ENCODE measurements at regions not wholly inside any gene's neighbourhood (a gene's known extent, or its start where the extent isn't known, plus 50 kb on each side); places are given as distances from the start of the nearest gene placed in this dataset.

- TF ChIP-seq ZBTB33 (IDR thresholded peaks at IDR 0.05; ENCODE audit: extremely low read depth, insufficient replicate concordance, low read length) = no peak
- TF ChIP-seq ELF1 (IDR thresholded peaks at IDR 0.05; ENCODE audit: borderline replicate concordance, low read depth) = no peak
- TF ChIP-seq, protein P1, sequence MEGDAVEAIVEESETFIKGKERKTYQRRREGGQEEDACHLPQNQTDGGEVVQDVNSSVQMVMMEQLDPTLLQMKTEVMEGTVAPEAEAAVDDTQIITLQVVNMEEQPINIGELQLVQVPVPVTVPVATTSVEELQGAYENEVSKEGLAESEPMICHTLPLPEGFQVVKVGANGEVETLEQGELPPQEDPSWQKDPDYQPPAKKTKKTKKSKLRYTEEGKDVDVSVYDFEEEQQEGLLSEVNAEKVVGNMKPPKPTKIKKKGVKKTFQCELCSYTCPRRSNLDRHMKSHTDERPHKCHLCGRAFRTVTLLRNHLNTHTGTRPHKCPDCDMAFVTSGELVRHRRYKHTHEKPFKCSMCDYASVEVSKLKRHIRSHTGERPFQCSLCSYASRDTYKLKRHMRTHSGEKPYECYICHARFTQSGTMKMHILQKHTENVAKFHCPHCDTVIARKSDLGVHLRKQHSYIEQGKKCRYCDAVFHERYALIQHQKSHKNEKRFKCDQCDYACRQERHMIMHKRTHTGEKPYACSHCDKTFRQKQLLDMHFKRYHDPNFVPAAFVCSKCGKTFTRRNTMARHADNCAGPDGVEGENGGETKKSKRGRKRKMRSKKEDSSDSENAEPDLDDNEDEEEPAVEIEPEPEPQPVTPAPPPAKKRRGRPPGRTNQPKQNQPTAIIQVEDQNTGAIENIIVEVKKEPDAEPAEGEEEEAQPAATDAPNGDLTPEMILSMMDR (IDR thresholded peaks at IDR 0.05 in 2 of 3, conservative IDR thresholded peaks at IDR 0.05 in 1 of 3; ENCODE audit: borderline replicate concordance in 1 of 3, insufficient read depth in 1 of 3, low read depth in 2 of 3, low read length in 2 of 3) = no peak
- TF ChIP-seq CEBPB (IDR thresholded peaks at IDR 0.05; ENCODE audit: low read depth) = no peak
- TF ChIP-seq EZH2phosphoT487 (IDR thresholded peaks at IDR 0.05; ENCODE audit: borderline replicate concordance) = no peak
- no peak for TF ChIP-seq SIN3A (IDR thresholded peaks at IDR 0.05; ENCODE audit: low read depth)
- no peak for TF ChIP-seq SRF (IDR thresholded peaks at IDR 0.05; ENCODE audit: low read depth)
- TF ChIP-seq, protein P2, sequence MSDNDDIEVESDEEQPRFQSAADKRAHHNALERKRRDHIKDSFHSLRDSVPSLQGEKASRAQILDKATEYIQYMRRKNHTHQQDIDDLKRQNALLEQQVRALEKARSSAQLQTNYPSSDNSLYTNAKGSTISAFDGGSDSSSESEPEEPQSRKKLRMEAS (IDR thresholded peaks at IDR 0.05) = no peak
- TF ChIP-seq SP1 (IDR thresholded peaks at IDR 0.05; ENCODE audit: low read depth) = no peak
These were observed 56.2 kb upstream of the ZMIZ1 start (continued) for GRCh38 chr10:79012567-79012966.

- no peak overlapping the region for H2AFZ ChIP-seq (ENCODE audit: low read depth, low read length, poor library complexity, severe bottlenecking)
- intact Hi-C loops (cut with micrococcal nuclease) = no loop called here
- no peaks in the 10 kb centered on the region; a peak in 1 of 4 replicates for H3K9me3 ChIP-seq (ENCODE audit: control insufficient read depth in 1 of 2, insufficient read depth in 1 of 2, low read depth in 1 of 2, low read length in 2 of 2)
- no peak overlapping the region for H3K4me2 ChIP-seq (ENCODE audit: low read length)
- ChIA-PET RAD21 (ENCODE audit: low non-redundant PET in 1 of 2, low total read pairs in 2 of 2, uncharacterized antibody in 2 of 2, unreplicated experiment in 2 of 2) (no interaction called here), CTCF (no interaction called here), POLR2A (no interaction called here)
- no peaks in the 10 kb centered on the region for H3K9me2 ChIP-seq (ENCODE audit: insufficient read depth)
- H3K36me3 ChIP-seq (ENCODE audit: control insufficient read depth in 1 of 2, insufficient read depth in 2 of 2, low read length in 2 of 2) = no peaks in the 10 kb centered on the region
- H3K9ac ChIP-seq (ENCODE audit: low read length) = no peak overlapping the region
- no peaks in the 10 kb centered on the region for H3K4me1 ChIP-seq (ENCODE audit: control insufficient read depth in 1 of 2, insufficient read depth in 2 of 2, low read length in 2 of 2)
- no TSS peak for BruUV-seq (replicated peaks)
- no peak for TF ChIP-seq EGR1 (IDR thresholded peaks at IDR 0.05; ENCODE audit: low read depth)
- TF ChIP-seq, protein P3, sequence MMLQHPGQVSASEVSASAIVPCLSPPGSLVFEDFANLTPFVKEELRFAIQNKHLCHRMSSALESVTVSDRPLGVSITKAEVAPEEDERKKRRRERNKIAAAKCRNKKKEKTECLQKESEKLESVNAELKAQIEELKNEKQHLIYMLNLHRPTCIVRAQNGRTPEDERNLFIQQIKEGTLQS (IDR thresholded peaks at IDR 0.05) = no peak
- no peak for TF ChIP-seq EZH2phosphoT487 (IDR thresholded peaks at IDR 0.05; ENCODE audit: borderline replicate concordance)
- TF ChIP-seq RAD21 (IDR thresholded peaks at IDR 0.05; ENCODE audit: low read depth) = no peak
- TF ChIP-seq CBX3 (IDR thresholded peaks at IDR 0.05; ENCODE audit: low read depth) = no peak
- TF ChIP-seq, protein P4, sequence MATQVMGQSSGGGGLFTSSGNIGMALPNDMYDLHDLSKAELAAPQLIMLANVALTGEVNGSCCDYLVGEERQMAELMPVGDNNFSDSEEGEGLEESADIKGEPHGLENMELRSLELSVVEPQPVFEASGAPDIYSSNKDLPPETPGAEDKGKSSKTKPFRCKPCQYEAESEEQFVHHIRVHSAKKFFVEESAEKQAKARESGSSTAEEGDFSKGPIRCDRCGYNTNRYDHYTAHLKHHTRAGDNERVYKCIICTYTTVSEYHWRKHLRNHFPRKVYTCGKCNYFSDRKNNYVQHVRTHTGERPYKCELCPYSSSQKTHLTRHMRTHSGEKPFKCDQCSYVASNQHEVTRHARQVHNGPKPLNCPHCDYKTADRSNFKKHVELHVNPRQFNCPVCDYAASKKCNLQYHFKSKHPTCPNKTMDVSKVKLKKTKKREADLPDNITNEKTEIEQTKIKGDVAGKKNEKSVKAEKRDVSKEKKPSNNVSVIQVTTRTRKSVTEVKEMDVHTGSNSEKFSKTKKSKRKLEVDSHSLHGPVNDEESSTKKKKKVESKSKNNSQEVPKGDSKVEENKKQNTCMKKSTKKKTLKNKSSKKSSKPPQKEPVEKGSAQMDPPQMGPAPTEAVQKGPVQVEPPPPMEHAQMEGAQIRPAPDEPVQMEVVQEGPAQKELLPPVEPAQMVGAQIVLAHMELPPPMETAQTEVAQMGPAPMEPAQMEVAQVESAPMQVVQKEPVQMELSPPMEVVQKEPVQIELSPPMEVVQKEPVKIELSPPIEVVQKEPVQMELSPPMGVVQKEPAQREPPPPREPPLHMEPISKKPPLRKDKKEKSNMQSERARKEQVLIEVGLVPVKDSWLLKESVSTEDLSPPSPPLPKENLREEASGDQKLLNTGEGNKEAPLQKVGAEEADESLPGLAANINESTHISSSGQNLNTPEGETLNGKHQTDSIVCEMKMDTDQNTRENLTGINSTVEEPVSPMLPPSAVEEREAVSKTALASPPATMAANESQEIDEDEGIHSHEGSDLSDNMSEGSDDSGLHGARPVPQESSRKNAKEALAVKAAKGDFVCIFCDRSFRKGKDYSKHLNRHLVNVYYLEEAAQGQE (IDR thresholded peaks at IDR 0.05; ENCODE audit: low read depth) = no peak
- TF ChIP-seq YY1 (IDR thresholded peaks at IDR 0.05; ENCODE audit: extremely low read depth, insufficient replicate concordance, low read depth, low read length) = no peak
- TF ChIP-seq SP1 (IDR thresholded peaks at IDR 0.05; ENCODE audit: low read depth) = no peak
- H3K4me3 ChIP-seq (replicated peaks in 1 of 2; ENCODE audit: low read depth in 1 of 2, low read length in 2 of 2) = no peak overlapping the region
- no peak for ATAC-seq
- H3K27me3 ChIP-seq (ENCODE audit: insufficient read depth, low read length) = no peaks in the 10 kb centered on the region
- DNase-seq (ENCODE audit: low read depth, low spot score) = no peak
- H3K27ac ChIP-seq (ENCODE audit: low read depth, low read length) = no peak overlapping the region
- H4K20me1 ChIP-seq (ENCODE audit: insufficient read depth) = no peaks in the 10 kb centered on the region
- H3K79me2 ChIP-seq (ENCODE audit: insufficient read depth, low read length) = no peaks in the 10 kb centered on the region
These were observed 55.3 kb upstream of the ZMIZ1 start for GRCh38 chr10:79013406-79013987.

Data from HCT116 (cell line).